Effector memory CD8-positive, alpha-beta T cell (primary cell): ENCODE measurements at regions not wholly inside any gene's neighbourhood (a gene's known extent, or its start where the extent isn't known, plus 50 kb on each side); places are given as distances from the start of the nearest gene placed in this dataset.
"Not testable (repeated sequence)": the region's sequence is repeated elsewhere in the genome, so short reads cannot be mapped to it uniquely, and the experiment has no call there.

Source experiments
- ATAC-seq: fragments of 150-1000 bp; cut with Tn5 transposase; replicated peaks from 2 replicates; pipeline ENCODE4 v1.10.0; 2021; ENCODE audit warnings: mild to moderate bottlenecking, moderate library complexity
- DNase-seq, 3 experiments: peaks; one replicate each; pipeline ENCODE4 v3.0.0; 2021
- H3K27ac Mint-ChIP-seq, 2 donors: one replicate each; pipeline ENCODE4 v1.8.0; 2022; ENCODE audit warnings: mild to moderate bottlenecking in 2 of 2, mixed read lengths in 2 of 2, moderate library complexity in 2 of 2
- H3K27me3 Mint-ChIP-seq, 2 donors: one replicate each; pipeline ENCODE4 v1.8.0; 2022; ENCODE audit warnings: mixed read lengths in 2 of 2
- H3K36me3 Mint-ChIP-seq: one replicate; pipeline ENCODE4 v1.8.0; 2022; ENCODE audit warnings: mild to moderate bottlenecking, moderate library complexity, mixed read lengths; ENCODE audit not compliant: insufficient read depth
- H3K4me1 Mint-ChIP-seq, 2 donors: one replicate each; pipeline ENCODE4 v1.8.0; 2022; ENCODE audit warnings: low read depth in 2 of 2, mixed read lengths in 2 of 2
- H3K4me3 Mint-ChIP-seq, 2 donors: one replicate each; pipeline ENCODE4 v1.8.0; 2022; ENCODE audit warnings: mild to moderate bottlenecking in 2 of 2, mixed read lengths in 2 of 2, moderate library complexity in 2 of 2
- H3K9me3 Mint-ChIP-seq, 2 donors: one replicate each; pipeline ENCODE4 v1.8.0; 2022; ENCODE audit warnings: mixed read lengths in 2 of 2

GRCh38 chr3:143175940-143176894, 56.6 kb downstream of the CHST2 start:
- not testable (repeated sequence) for H3K36me3 Mint-ChIP-seq

GRCh38 chr3:143177965-143178364, 58.4 kb downstream of the CHST2 start:
- not testable (repeated sequence) for H3K4me1 Mint-ChIP-seq, H3K9me3 Mint-ChIP-seq
- ATAC-seq = peak; percentile 45

More at GRCh38 chr3:143175940-143176894, 56.6 kb downstream of the CHST2 start:
- H3K9me3 Mint-ChIP-seq, H3K27me3 Mint-ChIP-seq, H3K4me3 Mint-ChIP-seq, DNase-seq, ATAC-seq, H3K27ac Mint-ChIP-seq: not testable (repeated sequence)
- H3K4me1 Mint-ChIP-seq = peaks cover 7 to 26% of the 10 kb centered on the region in 2 donors

GRCh38 chr3:143178775-143179548, 59.4 kb downstream of the CHST2 start:
- not testable (repeated sequence) for DNase-seq, H3K27ac Mint-ChIP-seq, ATAC-seq, H3K4me1 Mint-ChIP-seq, H3K36me3 Mint-ChIP-seq, H3K4me3 Mint-ChIP-seq, H3K27me3 Mint-ChIP-seq, H3K9me3 Mint-ChIP-seq

More at GRCh38 chr3:143177965-143178364, 58.4 kb downstream of the CHST2 start:
- not testable (repeated sequence) for DNase-seq, H3K36me3 Mint-ChIP-seq, H3K4me3 Mint-ChIP-seq, H3K27ac Mint-ChIP-seq, H3K27me3 Mint-ChIP-seq

GRCh38 chr3:143179603-143180002, 60.0 kb downstream of the CHST2 start:
- Mint-ChIP-seq H3K4me1 (peaks cover 0 to under 1% of the 10 kb centered on the region in 2 donors), H3K27me3 (no peaks in the 10 kb centered on the region), H3K4me3 (no peak overlapping the region), H3K36me3 (no peaks in the 10 kb centered on the region), H3K27ac (no peak overlapping the region), H3K9me3 (peaks cover 0 to 3% of the 10 kb centered on the region in 2 donors)
- ATAC-seq (no peak), DNase-seq (no peak)

GRCh38 chr3:143180860-143181259, 61.3 kb downstream of the CHST2 start:
- H3K4me3 Mint-ChIP-seq, H3K27ac Mint-ChIP-seq, H3K9me3 Mint-ChIP-seq, DNase-seq, H3K4me1 Mint-ChIP-seq, ATAC-seq, H3K27me3 Mint-ChIP-seq, H3K36me3 Mint-ChIP-seq: not testable (repeated sequence)

- not testable (repeated sequence) for DNase-seq, H3K36me3 Mint-ChIP-seq, H3K4me3 Mint-ChIP-seq, H3K4me1 Mint-ChIP-seq, H3K9me3 Mint-ChIP-seq, H3K27me3 Mint-ChIP-seq, H3K27ac Mint-ChIP-seq, ATAC-seq
These were observed 62.4 kb downstream of the CHST2 start for GRCh38 chr3:143181977-143182376.

- Mint-ChIP-seq H3K27ac (no peak overlapping the region), H3K27me3 (no peaks in the 10 kb centered on the region), H3K4me1 (no peaks in the 10 kb centered on the region), H3K36me3 (no peaks in the 10 kb centered on the region), H3K4me3 (no peak overlapping the region), H3K9me3 (peaks cover 0 to 3% of the 10 kb centered on the region in 2 donors)
- ATAC-seq (no peak), DNase-seq (no peak)
These were observed 63.5 kb downstream of the CHST2 start for GRCh38 chr3:143182866-143183664.

- ATAC-seq = no peak
- no peaks in the 10 kb centered on the region for H3K36me3 Mint-ChIP-seq
- H3K27me3 Mint-ChIP-seq = no peaks in the 10 kb centered on the region
- H3K4me3 Mint-ChIP-seq = no peak overlapping the region
- no peak overlapping the region for H3K27ac Mint-ChIP-seq
- H3K4me1 Mint-ChIP-seq = no peaks in the 10 kb centered on the region
- DNase-seq = no peak
- H3K9me3 Mint-ChIP-seq = peaks cover 0 to 3% of the 10 kb centered on the region in 2 donors
These were observed 64.0 kb downstream of the CHST2 start for GRCh38 chr3:143183665-143183964.

GRCh38 chr3:143184099-143184498, 64.5 kb downstream of the CHST2 start:
- Mint-ChIP-seq H3K4me1 (no peaks in the 10 kb centered on the region), H3K27me3 (no peaks in the 10 kb centered on the region), H3K4me3 (no peak overlapping the region), H3K9me3 (peaks cover 0 to 3% of the 10 kb centered on the region in 2 donors), H3K36me3 (no peaks in the 10 kb centered on the region), H3K27ac (no peak overlapping the region)
- ATAC-seq = no peak
- DNase-seq = no peak

- H3K4me1 Mint-ChIP-seq = no peaks in the 10 kb centered on the region
- ATAC-seq = no peak
- no peaks in the 10 kb centered on the region for H3K27me3 Mint-ChIP-seq
- no peaks in the 10 kb centered on the region for H3K36me3 Mint-ChIP-seq
- no peak overlapping the region for H3K27ac Mint-ChIP-seq
- H3K9me3 Mint-ChIP-seq = no peaks in the 10 kb centered on the region
- no peak for DNase-seq
- H3K4me3 Mint-ChIP-seq = no peak overlapping the region
These were observed 65.8 kb downstream of the CHST2 start for GRCh38 chr3:143185401-143185800.

GRCh38 chr3:143187111-143187510, 67.5 kb downstream of the CHST2 start:
- Mint-ChIP-seq H3K4me1 (no peaks in the 10 kb centered on the region), H3K27me3 (peaks cover 0 to 3% of the 10 kb centered on the region in 2 donors), H3K27ac (no peak overlapping the region), H3K4me3 (no peak overlapping the region), H3K9me3 (no peaks in the 10 kb centered on the region), H3K36me3 (no peaks in the 10 kb centered on the region)
- ATAC-seq (no peak), DNase-seq (no peak)

- Mint-ChIP-seq H3K36me3 (no peaks in the 10 kb centered on the region), H3K9me3 (no peaks in the 10 kb centered on the region), H3K4me3 (no peak overlapping the region), H3K4me1 (no peaks in the 10 kb centered on the region), H3K27me3 (peaks cover 0 to 9% of the 10 kb centered on the region in 2 donors), H3K27ac (no peak overlapping the region)
- ATAC-seq = no peak
- DNase-seq = no peak
These were observed 69.3 kb downstream of the CHST2 start for GRCh38 chr3:143188881-143189280.

- Mint-ChIP-seq H3K27me3 (peaks cover 0 to 9% of the 10 kb centered on the region in 2 donors), H3K36me3 (no peaks in the 10 kb centered on the region), H3K27ac (no peak overlapping the region), H3K4me3 (no peak overlapping the region), H3K9me3 (no peaks in the 10 kb centered on the region), H3K4me1 (no peaks in the 10 kb centered on the region)
- ATAC-seq (no peak), DNase-seq (no peak)
These were observed 70.5 kb downstream of the CHST2 start for GRCh38 chr3:143190101-143190500.
